Type B pancreatic cell (in vitro differentiated cells): ENCODE measurements at regions not wholly inside any gene's neighbourhood (a gene's known extent, or its start where the extent isn't known, plus 50 kb on each side); places are given as distances from the start of the nearest gene placed in this dataset.

ENCODE experiments used
- DNase-seq: peaks from one replicate; pipeline ENCODE4 v3.0.0; 2021; ENCODE audit warnings: mixed read lengths; ENCODE audit not compliant: unreplicated experiment; ENCODE audit errors: extremely low spot score
- H3K27ac Mint-ChIP-seq: 2 replicates; pipeline ENCODE4 v1.8.0; 2021; ENCODE audit warnings: mild to moderate bottlenecking, mixed read lengths
- H3K27me3 Mint-ChIP-seq: 2 replicates; pipeline ENCODE4 v1.8.0; 2021; ENCODE audit warnings: mixed read lengths
- H3K36me3 Mint-ChIP-seq: 2 replicates; pipeline ENCODE4 v1.8.0; 2021; ENCODE audit warnings: mixed read lengths
- H3K4me1 Mint-ChIP-seq: one replicate; pipeline ENCODE4 v1.8.0; 2021; ENCODE audit warnings: mixed read lengths; ENCODE audit not compliant: unreplicated experiment
- H3K4me3 Mint-ChIP-seq: 2 replicates; pipeline ENCODE4 v1.8.0; 2021; ENCODE audit warnings: mild to moderate bottlenecking, mixed read lengths
- H3K9me3 Mint-ChIP-seq: 2 replicates; pipeline ENCODE4 v1.8.0; 2021; ENCODE audit warnings: mixed read lengths
- CTCF ChIP-seq: fragments of 200-600 bp; sonication (generic); conservative IDR thresholded peaks from 2 replicates; pipeline ENCODE4 v1.5.0; 2021; ENCODE audit warnings: antibody characterized with exemption, mild to moderate bottlenecking

- no peak for DNase-seq
- H3K4me1 Mint-ChIP-seq, result no peaks in the 10 kb centered on the region
- H3K9me3 Mint-ChIP-seq, result no peaks in the 10 kb centered on the region
- H3K36me3 Mint-ChIP-seq, result no peaks in the 10 kb centered on the region
- no peak for TF ChIP-seq CTCF
- peaks cover 12% of the 10 kb centered on the region for H3K27me3 Mint-ChIP-seq
- H3K27ac Mint-ChIP-seq, result no peak overlapping the region
- H3K4me3 Mint-ChIP-seq, result no peak overlapping the region
Observed at GRCh38 chr2:16747257-16747656, 81.6 kb upstream of the CYRIA start.

DNA sequence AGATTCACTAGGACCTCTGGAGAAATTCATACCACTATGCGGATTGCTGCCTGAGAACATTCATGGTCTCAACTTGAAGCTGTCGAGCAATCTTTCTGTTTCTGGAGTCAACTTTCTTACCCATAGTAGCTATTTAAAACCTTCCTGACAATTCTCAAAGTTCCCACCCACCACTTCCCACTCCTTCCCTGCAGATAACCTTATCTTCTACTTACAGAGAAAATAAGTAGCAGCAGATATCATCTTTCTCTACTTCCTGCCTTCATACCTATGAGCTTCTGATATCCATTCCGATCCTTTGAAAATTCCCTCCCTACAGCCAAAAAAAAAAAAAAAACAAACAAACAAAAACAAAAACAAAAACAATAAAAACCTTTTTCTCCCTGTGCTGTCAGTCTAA, 81.2 kb upstream of the CYRIA start:
- no peaks in the 10 kb centered on the region for H3K9me3 Mint-ChIP-seq
- no peaks in the 10 kb centered on the region for H3K36me3 Mint-ChIP-seq

DNA sequence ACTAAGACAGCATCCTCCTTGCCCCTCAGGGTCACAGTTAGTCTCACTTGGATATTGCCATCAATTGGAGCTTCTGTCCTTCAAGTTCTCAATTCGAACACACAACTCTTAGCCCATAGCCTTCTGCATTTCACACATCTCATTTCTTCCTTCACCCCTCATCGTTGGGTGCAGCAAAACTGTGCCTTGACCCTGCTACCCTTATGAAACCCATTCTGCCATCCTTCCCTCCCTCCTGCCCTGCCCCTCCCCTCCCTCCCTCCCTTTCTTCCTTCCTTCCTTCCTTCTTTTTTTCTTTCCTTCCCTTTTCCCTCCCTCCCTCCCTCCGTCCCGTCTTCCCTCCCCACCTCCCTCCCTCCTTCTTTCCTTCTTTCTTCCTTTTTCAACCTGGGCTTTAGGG, 80.7 kb upstream of the CYRIA start:
- Mint-ChIP-seq H3K4me3 (no peak overlapping the region), H3K36me3 (no peaks in the 10 kb centered on the region), H3K9me3 (no peaks in the 10 kb centered on the region), H3K4me1 (no peaks in the 10 kb centered on the region), H3K27me3 (peaks cover 17% of the 10 kb centered on the region), H3K27ac (no peak overlapping the region)
- DNase-seq, result no peak
- no peak for TF ChIP-seq CTCF

More for the DNA sequence above, 81.2 kb upstream of the CYRIA start:
- TF ChIP-seq CTCF, result no peak
- Mint-ChIP-seq H3K27me3 (peaks cover 13% of the 10 kb centered on the region), H3K4me3 (no peak overlapping the region), H3K4me1 (no peaks in the 10 kb centered on the region), H3K27ac (no peak overlapping the region)
- DNase-seq, result no peak

GRCh38 chr2:16745466-16745865, 79.8 kb upstream of the CYRIA start:
- H3K36me3 Mint-ChIP-seq, result no peaks in the 10 kb centered on the region
- no peak for TF ChIP-seq CTCF
- no peak overlapping the region for H3K4me3 Mint-ChIP-seq

DNA sequence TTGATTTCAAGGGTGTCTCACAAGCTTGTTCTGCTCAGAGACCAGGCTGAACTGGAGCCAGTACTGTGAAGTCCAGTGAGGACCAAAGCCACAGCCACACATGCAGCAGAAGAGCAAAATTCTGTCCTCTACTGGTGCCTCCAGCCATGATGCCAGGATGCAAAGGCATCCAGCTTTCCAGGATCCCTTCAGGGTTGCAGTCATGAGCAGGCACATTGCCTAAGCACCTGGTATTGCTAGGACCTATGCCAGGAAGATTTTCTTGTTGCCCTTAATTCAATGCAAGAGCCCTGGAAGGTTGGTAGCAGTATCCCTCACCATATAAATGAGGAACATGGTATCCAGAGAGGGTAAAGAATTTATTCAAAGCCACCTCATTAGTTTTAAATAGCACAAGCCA, 78.9 kb upstream of the CYRIA start:
- H3K9me3 Mint-ChIP-seq, result no peaks in the 10 kb centered on the region
- H3K27me3 Mint-ChIP-seq, result peaks cover 19% of the 10 kb centered on the region
- no peaks in the 10 kb centered on the region for H3K4me1 Mint-ChIP-seq

More at GRCh38 chr2:16745466-16745865, 79.8 kb upstream of the CYRIA start:
- H3K9me3 Mint-ChIP-seq, result no peaks in the 10 kb centered on the region
- H3K27me3 Mint-ChIP-seq, result peaks cover 17% of the 10 kb centered on the region
- no peak overlapping the region for H3K27ac Mint-ChIP-seq
- H3K4me1 Mint-ChIP-seq, result no peaks in the 10 kb centered on the region
- DNase-seq, result no peak

More for the DNA sequence above, 78.9 kb upstream of the CYRIA start:
- Mint-ChIP-seq H3K36me3 (no peaks in the 10 kb centered on the region), H3K4me3 (no peak overlapping the region), H3K27ac (no peak overlapping the region)
- TF ChIP-seq CTCF, result no peak
- DNase-seq, result no peak
